GM23248 (cell line): ENCODE measurements at regions not wholly inside any gene's neighbourhood (a gene's known extent, or its start where the extent isn't known, plus 50 kb on each side); places are given as distances from the start of the nearest gene placed in this dataset.

Source experiments
- EZH2 ChIP-seq: fragments of 200-600 bp; sonication (generic); IDR thresholded peaks from 2 replicates; pipeline ENCODE4 v1.6.1; 2018; ENCODE audit warnings: antibody characterized with exemption, mild to moderate bottlenecking; ENCODE audit not compliant: insufficient read depth, poor library complexity, severe bottlenecking
- EZH2phosphoT487 ChIP-seq: fragments of 200-600 bp; sonication (generic); IDR thresholded peaks from 2 replicates; pipeline ENCODE4 v1.6.1; 2018; ENCODE audit warnings: antibody characterized with exemption, moderate library complexity, mild to moderate bottlenecking, low read depth; ENCODE audit not compliant: insufficient read depth

DNA sequence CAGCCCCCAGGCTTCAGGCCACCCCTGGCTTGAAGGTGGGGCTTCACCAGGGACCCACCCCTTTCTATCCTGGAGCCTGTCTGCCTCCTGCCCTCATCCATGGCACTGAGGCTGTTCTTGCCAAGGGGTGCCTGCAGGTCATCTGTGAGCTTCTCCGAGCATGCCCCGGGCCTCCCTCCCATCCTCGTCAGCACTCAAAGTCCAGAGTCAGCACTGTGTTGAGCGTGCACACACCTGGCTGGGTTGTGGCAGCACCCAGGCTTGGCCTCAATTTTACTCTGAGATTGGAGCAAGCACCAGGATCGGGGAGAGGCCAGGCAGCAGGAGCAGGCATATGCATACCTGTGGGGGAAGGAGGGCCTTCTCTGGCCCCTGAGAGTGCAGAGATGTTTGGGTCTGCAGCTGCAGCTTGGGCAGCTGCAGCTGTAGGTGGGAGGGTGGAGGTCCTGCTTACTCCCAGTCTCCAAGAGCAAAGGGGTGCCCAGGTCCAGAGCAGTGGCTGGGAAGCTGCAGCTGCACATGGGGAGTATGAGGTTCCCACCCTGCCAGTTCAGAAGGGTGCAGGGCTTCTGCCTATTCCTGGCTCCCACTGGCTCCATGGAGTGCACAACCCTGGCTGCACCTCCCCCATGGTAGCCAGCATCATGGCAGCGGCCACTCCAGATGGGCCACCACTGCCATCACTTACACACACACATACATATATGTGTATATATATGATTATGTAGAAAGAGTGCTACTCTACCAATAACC, 488.7 kb downstream of the JRKL start:
- TF ChIP-seq EZH2phosphoT487 (no peak), EZH2 (no peak)
